ENCODE measurements at regions not wholly inside any gene's neighbourhood (a gene's known extent, or its start where the extent isn't known, plus 50 kb on each side); places are given as distances from the start of the nearest gene placed in this dataset.
"Not testable (repeated sequence)": the region's sequence is repeated elsewhere in the genome, so short reads cannot be mapped to it uniquely, and the experiment has no call there.

DNA sequence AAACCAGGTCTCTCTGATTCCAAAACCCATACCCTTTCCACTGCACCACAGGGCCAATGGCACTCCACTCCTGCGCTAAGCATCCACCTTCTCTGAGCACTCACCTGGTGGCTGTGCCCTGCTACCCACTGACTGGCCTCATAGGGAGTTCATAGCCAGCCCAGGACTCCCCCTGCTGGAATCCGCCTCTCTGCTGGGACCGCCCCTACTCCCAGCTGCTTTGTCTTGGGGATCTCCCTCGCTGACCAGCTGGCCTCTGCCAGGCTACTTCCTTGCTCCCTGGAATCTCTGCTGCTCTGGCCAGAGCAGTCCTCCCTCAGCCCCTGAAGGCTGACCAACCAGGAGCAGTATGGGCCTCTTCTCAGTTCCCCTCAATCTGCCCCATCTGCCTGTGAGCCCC is 129.7 kb downstream of the FAXC start:
- DNase-seq (ENCODE audit: low spot score): no peak

DNA sequence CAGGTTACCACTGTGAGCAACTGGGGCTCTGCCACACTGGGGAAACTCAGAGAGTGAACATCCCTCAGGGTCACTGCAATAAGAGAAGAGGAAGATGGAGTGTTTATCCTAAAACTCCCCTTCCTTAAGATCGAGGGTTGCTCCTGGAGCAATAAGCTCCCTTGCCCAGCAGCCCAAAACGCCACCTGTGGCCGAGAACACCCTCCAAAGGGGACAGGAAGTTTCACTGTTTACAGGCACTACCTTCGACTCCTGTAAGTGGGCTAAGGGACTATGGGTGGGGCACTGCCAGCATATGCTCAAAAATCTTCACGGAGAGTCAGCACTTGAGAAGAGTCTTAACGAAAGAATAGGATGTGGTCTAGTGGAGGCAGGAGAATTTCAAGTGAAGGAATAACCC is 132.5 kb downstream of the FAXC start:
- no peak for DNase-seq (ENCODE audit: low spot score)

DNA sequence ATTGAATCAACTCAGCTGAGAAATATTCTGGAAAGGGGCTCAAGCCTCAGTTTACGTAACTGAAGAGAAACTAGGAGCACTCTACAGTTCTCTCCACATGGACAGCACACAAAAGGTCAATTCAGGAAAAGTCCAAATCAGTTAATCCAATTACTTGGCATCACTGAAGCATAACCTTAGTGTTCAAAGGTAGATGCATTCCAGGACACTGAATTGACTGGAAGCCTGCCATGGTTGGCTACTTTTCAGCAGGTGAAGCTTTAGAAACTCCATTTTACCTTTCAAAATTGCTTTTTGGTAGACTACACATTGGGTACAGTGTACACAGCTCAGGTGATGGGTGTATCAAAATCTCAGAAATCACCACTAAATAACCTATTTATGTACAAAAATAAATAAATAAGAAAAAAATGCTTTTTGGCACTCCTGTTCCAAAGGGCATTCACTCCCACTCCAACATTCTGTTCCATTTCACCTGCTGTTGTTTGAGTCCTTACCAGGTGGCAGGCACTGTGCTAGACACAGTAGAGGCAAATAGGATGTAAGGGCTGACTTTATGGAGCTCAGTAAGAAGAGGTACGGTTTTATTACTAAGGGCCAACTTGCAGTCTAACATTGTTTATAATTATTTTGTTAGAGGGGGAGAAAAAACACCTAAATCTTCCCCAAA is 153.4 kb downstream of the FAXC start:
- DNase-seq (ENCODE audit: low spot score): no peak

DNA sequence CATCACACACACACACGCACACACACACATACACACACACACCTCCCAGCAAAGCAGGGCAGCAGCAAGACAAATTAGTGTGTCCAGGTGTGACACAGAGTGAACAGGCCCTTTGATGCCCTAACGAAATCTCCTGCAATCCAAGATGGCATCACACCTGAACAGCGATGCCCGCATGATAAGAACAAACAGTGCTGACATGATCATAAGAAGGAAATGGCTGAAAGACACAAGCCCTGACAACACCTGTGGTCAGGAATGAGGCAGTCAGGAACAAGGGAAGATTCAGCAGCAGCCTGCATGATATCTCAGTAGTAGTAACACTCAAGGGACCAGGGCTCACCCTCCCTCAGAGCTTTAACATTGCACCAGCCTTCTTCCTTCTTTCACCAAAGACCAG is 156.9 kb downstream of the FAXC start:
- DNase-seq (ENCODE audit: low spot score): no peak

DNA sequence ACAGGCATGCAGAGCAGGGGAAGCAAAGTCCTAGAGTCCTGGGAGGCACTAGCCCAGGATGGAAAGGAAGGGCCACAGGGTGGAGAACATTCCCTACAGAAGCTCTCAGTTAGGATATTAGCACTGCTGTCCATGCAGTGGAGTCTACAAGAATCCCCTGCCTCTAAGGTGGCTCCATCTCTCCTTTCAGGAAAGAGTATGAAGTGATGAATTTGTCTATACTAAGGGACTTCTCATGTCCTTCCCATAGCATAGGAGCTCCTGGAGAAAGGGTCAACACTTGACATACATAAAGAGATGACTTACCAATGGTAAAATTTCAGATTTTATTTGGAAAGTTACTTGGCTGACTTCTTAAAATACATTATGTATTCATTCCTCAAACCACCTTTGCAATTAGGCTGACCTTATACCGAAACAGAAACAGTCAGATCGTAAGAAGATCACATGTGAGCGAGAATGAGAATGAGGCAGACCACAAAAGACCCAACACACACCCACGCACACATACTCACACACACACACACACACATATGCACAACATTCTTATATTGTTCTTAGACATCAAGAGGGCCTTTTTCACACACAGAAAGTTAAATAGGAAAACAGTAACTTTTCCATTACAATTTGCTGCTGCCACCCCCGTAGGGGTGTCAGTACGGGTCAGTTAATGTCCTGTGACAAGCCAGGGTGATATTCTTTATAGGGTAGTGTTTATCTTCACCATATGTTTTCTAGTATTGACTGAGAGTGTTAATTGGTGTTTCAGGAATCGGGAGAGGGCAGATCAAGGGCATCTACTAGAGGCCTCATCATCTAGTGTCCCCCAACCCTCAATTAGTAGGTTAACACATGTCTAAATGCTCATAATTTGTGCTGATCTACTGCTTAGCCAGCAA is 159.4 kb downstream of the FAXC start:
- peak; percentile 57 for DNase-seq (ENCODE audit: low spot score)

DNA sequence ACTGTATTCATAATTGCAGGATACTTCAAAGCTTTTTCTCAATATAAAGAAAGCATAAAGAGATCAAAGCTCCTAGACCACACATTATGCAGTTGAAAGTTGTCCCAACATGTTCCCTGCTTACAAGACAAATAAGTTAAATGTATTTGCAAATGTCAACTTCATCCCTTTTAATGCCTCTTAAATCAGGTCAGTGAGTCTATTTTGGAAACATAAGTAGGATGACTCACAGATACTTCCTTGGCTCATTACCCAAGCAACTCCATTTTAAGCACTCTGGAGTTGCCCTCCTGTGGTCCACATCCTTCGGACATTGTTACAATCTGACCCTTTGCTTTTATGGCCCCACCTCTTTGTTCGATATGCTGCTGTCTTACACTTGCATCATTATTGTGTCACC is 162.0 kb downstream of the FAXC start:
- no peak for DNase-seq (ENCODE audit: low spot score)

DNA sequence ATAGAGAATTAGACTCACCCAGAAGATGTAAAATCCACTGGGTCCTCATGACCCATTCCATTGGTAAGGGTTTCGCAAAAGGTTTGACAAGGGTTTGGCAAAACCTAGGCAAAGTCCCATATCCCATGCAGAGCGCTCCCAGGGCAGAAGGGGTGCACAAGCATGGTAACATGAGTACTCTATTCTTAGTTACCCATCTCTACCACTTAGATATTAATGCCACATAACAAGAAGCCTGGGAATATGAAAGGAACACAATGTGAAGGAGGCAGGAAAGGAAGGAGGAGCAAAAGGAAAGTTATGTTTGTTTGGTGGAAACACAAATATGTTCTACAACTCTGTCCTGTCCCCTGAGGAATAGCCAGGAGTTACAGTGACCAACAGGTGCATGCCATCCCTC is 163.1 kb downstream of the FAXC start:
- DNase-seq (ENCODE audit: low spot score): no peak

DNA sequence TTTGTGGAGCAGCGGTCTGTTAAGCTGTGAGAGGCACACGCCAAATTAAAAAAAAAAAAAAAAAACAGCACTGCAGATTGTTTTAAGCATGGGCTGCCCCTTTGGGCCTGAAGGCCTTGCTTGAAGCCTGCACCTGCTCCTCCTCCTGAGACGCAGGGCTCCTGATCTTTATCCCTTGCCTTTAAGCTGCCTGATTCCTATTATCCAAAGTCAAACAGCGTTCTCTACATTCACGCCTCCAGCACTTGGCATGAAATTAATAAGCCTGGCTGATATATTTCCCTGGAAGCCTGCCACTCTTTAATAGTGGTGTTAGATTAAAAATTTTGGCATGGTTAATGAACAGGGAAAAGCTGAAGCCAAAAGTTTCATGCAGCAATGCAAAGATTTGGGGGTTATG is 163.9 kb downstream of the FAXC start:
- DNase-seq (ENCODE audit: low spot score): no peak

DNA sequence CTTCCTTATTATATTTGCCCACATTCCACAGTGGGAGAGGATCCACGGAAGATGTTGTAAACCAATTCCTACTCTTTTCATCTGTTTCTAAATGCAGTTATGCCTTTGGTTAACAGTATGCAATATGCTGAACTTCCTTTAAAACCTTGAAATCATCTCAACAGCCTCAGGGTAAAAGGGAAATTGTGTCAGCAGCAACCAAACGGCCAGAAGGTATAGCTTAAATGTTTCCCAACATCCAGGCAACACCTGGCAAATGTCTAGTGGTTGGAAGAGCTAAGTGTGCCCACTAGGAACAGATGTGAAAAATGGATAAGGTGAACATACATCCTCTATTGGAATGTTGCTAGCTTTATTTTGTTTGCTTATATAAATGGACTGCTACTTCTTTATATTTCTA is 164.8 kb downstream of the FAXC start:
- DNase-seq (ENCODE audit: low spot score): no peak

DNA sequence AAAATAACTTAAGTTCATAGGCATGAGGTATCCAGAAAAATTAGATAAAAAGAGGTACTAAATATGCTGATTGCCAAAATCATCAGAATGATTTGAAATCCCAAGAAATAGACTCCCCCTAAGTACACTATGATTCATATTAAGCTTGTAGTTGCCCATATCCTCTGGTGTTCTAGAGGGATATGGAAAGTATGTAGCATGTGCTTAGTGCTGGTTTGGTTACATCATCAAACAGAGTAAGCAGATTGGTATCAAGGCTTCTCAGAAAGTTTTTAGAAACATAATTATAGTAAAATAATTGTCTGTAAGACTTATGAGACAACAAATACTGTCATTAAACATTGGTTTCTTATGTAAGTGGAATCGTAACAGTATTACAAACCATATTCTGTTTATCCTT is 166.4 kb downstream of the FAXC start:
- no peak for DNase-seq (ENCODE audit: low spot score)

DNA sequence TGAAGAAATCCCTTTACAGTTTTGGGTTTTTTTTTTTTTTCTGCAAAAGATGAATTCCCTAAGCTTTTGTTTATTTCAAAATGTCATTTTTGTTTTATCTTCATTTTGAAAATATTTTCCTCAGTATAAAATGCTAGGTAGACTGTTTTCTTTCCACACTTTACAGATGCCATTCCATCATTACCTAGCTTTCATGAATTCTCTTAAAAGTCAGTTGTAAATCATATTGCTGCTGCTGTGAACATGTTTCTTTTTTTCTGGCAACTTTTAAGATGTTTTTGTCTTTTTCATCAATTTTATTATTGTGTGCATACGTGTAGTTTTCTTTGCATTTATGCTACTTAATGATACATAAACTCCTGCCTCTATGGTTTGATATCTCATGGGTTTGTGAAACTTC is 168.3 kb downstream of the FAXC start:
- no peak for DNase-seq (ENCODE audit: low spot score)

DNA sequence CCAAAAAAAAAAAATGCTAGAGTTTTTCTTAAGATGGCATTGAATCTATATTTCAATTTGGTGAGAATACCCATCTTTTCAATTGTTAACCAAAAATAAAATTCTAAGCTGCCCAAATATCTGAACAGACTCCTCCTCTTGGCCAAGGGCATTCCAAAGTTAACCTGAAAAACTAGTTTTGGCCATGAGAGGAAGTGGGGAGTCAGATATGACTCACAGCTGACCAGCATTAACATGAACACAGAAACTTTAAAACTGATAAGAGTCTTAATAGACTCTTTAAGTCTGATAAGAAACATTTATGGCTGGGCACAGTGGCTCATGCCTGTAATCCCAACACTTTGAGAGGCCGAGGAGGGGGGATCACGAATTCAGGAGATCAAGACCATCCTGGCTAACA is 171.3 kb downstream of the FAXC start:
- DNase-seq (ENCODE audit: low spot score): no peak

DNA sequence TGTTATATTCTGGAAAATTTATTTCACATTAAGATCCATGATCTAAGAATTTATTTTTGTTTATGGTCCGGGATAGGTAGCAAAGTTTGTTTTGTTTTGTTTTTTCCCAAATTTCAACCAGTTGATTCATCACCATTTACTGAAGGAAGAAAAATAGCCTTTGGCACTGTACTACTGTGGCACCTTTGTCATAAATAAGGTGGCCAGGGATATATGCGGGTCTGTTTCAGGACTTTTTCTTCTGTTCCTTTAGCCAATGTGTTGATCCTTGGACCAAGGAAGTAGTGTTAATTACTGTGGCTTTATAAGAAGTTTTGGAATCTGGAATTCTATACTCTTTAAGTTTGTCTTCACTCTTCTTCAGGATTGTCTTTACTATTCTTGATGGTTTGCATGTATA is 171.7 kb downstream of the FAXC start:
- no peak for DNase-seq (ENCODE audit: low spot score)

DNA sequence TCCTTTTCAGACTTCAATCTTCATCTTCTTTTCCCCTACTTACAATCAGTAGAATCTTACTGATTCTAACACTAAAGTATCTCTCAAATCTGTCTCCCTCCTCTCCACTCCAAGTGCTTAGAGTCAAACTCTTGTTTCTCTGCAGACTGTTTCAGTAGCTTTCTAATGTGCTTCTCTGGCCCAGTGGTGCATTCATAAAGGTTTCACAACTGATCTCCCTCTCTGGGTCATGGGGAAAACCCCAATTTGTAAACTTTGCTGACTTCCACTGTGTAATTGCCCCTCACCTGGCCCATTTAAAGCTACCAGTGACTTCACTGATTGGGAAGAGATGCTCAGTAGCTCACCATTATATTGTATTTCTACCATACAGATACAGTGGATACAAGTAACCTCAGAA is 183.6 kb downstream of the FAXC start:
- DNase-seq (ENCODE audit: low spot score): no peak

DNA sequence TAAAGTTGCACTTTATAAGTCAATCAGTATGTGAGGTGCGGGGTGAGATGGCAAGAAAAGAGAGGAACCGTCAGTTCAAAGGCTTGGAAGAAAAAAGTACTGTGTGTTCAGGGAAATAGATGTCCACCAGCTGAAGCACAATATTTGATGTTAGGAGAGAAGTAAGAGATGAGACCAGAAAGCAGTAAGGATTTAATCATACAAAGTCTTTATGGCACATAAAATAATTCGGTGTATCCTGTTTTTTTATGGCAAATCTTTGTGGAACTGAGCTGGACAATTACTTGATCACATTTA is 197.2 kb downstream of the FAXC start:
- DNase-seq (ENCODE audit: low spot score): no peak

DNA sequence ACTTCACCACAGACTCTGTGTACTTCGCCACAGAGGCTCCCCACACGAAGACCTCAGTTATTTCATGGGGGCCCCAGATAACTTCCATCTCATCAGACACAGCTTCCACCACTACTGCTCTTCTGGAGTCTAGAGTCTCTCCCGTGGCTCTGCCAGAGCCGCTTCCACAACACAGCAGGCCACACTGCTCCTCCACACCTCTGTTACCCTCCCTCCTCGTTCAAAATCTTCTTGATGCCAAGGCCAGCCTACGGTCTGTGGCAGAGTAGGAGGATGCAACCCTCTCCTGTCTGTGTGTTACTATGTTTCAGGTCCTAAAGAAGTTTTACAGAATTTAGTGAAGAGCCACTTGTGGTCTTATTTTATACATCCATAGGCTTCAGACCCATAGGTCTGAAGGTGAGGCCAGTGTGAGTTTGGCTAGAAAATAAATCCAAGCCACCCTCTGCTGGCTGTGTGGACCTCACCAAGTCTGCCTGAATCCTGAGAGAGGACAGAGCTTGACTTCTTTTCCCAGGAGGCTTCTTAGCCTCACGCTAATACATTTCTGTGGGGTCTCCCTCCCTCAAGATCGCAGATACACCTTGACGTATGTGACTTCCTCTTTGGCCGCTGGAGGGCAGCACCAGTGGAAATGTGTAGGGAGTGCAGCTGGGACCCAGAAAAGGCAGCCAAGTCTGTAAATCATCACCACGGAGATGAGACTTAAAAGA is 197.7 kb downstream of the FAXC start:
- DNase-seq (ENCODE audit: low spot score): peak; percentile 56

DNA sequence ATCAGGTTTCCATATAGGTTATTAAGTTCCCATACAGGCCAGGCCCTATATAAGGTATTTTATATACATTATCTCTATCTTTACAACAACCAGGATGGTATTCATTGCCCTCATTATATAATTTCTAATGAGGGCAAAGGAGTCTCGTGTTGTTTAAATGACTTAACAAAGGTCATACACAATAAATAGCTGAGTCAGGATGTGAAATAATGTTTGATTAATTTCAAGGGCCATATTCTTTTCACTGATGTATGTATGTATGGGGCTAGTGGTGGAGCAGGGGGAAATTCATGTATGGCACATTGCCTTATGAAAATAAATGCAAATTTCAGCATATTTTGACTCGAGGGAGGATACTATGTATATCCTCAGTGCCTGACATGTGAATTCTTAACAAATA is 200.7 kb downstream of the FAXC start:
- DNase-seq (ENCODE audit: low spot score): no peak

DNA sequence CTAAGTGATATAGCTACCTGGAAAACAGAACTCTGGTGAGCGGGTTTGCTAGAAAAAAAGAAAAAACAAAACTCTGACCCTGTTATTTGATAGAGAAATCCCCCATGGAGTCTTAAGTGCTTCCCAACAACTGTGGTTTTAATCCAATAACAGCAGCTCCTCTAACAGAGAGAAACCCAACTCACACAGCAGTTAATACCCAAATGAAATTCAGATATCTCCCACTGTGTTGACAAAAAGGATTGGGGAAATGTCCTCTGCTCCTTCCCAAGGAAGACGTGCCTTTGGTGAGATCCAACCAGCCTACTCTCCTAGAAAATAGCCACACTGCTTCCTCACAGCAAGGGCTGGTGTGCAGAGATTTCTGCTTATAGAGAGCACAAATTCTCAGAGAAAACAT is 200.4 kb upstream of the FBXL4 start:
- no peak for DNase-seq (ENCODE audit: low spot score)

DNA sequence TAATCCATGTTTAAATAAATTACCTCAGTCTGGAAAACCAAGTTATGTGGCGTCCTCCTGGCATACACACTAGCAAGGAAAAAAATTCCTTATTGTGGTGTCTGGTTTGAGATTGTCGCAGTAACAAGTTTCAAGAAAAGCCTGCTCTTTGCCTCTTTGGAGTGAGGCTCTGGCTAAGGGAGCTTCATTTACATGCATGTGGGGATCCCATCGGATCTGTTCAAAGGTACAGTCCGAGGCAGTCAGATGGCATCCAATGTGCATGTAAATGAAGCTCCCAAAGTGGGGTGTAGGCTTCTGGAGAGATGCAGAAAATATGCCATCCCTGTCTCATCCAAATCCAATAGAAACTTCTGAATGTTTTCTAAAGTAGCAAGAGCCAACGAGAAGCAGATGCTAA is 199.5 kb upstream of the FBXL4 start:
- DNase-seq (ENCODE audit: low spot score): no peak

DNA sequence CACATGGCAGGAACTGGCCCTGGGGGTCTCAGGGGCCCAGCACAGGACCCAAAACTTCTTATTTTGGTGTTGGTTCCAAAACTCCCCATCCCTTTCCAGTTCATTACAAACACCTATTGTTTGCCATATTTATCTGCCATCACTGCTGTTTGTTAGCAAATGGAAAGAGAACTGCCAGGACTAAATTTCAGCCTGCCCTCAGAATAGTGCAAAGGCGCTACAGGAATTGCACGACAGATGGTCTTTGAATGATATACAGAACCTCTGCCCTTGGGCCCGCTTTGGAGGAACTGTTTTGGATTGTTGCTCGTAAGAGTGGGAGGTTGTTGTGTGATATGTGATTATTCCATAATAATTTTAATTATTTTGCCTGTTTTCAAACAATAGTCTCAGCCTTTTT is 199.0 kb upstream of the FBXL4 start:
- DNase-seq (ENCODE audit: low spot score): no peak

DNA sequence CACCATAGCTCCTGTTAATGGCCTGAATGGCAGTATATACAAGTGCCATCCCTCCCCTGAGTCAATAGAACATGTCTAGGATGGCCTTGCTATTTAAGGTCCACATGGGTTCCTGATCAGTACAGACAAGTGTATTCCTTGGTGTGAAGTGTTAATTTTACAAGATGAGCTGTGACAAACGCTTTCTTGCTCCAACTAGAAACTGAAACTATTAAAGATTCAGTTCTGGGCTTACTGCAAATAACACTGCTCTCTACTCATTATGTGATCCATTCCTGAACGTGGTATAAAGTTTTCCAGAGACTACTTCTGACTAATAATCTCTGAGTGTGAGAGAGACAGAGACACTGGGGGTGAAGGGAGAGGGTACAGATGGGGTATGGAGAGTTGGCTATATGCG is 198.0 kb upstream of the FBXL4 start:
- no peak for DNase-seq (ENCODE audit: low spot score)

DNA sequence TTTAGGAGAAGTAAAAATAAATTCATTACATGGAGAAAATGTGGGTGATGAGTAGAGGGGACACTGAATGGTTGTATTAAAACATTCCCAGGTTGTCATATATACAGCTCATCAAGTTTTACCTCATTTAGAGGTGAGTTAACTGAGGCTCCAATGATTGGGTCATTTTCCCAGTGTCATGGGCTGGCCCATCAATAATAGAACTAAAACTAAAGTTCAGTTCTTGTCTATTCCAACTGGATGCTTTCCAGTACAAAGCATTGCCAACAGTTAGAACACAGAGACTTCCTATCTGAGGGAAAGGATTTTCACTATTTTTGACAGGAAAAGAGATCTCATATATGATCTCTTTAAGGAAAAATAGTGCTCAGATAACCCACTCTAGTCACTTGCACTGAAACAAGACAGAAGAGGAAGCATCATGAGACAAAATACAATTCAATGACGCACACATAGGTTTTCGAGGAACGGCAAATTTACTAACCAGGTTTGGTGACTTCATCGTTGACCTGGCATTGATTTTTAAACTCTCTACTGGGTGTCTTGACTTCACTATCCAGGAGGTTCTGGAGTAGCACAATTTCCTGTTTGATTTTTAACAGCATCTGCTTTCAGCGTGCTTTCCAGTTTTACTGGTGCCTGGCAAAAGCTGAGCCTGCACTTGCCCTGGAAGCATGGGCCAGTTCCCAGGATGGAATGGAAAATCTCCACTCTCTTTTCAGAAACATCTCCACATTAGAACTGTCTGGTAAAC is 195.5 kb upstream of the FBXL4 start:
- DNase-seq (ENCODE audit: low spot score): no peak

DNA sequence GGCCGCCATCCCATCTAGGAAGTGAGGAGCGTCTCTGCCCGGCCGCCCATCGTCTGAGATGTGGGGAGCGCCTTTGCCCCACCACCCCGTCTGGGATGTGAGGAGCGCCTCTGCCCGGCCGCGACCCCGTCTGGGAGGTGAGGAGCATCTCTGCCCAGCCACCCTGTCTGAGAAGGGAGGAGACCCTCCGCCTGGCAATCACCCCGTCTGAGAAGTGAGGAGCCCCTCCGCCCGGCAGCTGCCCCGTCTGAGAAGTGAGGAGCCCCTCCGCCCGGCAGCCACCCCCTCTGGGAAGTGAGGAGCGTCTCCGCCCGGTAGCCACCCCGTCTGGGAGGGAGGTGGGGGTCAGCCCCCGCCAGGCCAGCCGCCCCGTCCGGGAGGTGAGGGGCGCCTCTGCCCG is 194.2 kb upstream of the FBXL4 start:
- not testable (repeated sequence) for DNase-seq (ENCODE audit: low spot score)

All from activated CD4-positive, alpha-beta T cell treated with anti-CD3 and anti-CD28 coated beads, Interleukin-2, Interleukin-4, amounts not matched to agents 100 ng/mL and 50 ng/mL, durations not matched to agents 16 hours and 8 hours (primary cell).